Renal cortex interstitium (tissue), 11 donors: ENCODE measurements at regions not wholly inside any gene's neighbourhood (a gene's known extent, or its start where the extent isn't known, plus 50 kb on each side); places are given as distances from the start of the nearest gene placed in this dataset.
"Not testable (repeated sequence)": the region's sequence is repeated elsewhere in the genome, so short reads cannot be mapped to it uniquely, and the experiment has no call there.

Experiments used
- DNase-seq, 11 donors: peaks; one replicate each; pipeline ENCODE4 v3.0.0-alpha.2; 2013; ENCODE audit warnings: low read depth in 9 of 11, low spot score in 4 of 11; ENCODE audit errors: extremely low read depth in 1 of 11

- not testable (repeated sequence) for DNase-seq
Observed at GRCh38 chr3:20967485-20967884, 781.5 kb upstream of the SGO1 start.

DNA sequence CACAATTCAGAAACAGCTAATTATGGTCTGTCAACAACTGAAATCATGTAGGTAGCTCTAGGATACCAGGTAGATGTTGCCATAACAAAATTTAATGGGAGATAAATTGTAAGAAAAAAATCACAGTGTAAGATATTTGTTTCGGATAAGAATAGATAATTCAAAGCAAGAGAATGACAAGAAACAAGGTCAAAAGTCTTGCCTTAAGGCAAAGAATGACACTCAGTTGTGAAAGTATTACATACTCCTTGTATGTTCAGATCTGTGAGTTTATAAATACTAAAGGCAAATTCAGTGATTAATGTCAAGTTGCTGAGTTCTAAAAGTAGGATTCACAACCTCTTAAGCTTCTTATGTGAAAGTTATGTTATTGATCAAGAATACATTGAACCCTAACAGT is 772.2 kb upstream of the SGO1 start:
- no peak for DNase-seq

DNA sequence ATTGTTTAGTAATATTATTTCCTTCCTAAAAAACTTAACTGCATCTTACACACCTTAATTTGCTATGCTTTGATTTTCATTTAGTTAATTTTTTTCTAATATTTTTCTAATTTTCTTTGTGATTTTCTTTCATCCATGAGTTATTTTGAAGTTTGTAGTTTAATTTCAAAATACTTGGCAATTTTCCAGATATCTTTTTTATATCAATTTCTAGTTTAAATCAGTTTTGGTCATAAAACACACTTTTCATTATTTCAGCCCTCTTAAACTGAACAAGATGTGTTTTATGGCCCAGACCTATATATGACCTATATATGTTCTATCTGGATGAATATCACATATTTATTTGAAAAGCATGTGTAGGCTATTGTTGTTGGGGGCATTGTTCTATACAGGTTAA is 759.9 kb upstream of the SGO1 start:
- no peak for DNase-seq

- no peak for DNase-seq
Observed at GRCh38 chr3:20935791-20936190, 749.8 kb upstream of the SGO1 start.

- no peak for DNase-seq
Observed at GRCh38 chr3:20931834-20932233, 745.8 kb upstream of the SGO1 start.

DNA sequence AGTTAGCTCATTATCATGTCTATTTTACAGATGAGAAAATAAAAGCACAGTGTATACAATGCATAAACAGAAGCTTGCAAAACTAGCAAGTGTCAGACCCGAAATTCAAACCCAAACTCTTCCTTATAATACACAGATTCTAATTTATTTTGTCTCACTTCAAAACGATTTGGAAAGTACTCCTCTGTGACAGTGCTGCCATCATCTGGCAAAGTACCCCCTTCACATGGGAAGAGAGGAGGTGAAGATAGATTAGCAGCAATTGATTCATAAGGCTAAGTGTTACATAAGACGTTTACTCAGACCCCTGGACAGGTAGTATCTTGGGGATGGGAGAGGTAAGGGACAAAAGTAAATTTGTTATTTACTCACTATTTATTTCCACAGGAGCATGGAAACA is 744.0 kb upstream of the SGO1 start:
- no peak for DNase-seq

DNA sequence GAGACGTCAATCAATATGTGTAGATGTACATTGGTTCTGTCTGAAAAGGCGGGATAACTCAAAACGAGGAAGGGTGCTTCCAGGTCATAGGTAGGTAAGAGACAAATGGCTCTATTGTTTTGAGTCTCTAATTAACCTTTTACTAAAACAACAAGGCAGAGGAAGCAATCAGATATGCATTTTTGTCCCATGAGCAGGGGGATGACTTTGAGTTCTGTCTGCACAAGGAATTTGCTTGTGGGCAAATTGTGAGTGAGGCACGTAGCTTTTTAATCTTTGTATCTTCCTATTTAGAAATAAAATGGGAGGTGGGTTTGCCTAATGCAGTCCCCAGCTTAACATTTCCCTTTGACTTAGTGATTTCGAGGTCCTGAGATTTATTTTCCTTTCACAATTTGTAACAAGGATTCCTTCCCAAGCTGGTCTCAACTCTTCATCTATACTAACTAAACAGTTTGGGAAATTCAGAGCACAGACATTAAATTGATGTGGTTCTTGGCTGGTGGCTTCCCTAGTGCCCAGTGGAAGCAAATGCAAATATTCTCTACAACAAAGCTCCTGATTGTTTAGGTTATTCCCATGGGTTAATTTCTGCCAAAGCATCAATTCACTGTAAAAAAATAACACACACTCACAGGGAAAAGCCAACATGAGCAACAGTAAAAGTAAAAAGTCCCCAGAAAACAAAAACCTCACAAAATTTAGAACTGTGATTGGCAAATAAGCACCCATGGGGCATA is 738.8 kb upstream of the SGO1 start:
- DNase-seq, result no peak

DNA sequence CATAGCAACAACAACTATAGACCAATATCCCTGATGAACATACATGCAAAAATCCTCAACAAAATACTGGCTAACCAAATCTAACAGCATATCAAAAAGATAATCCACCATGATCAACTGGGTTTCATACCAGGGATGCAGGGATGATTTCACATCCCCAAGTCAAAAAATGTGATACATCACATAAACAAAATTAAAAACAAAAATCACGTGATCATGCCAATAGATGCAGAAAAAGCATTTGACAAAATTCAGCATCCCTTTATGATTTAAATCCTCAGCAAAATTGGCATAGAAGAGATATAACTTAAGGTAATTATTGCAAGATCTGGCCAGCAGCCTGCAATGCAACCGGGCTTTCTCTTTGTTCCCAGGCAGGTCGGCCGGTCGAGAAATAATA is 735.1 kb upstream of the SGO1 start:
- not testable (repeated sequence) for DNase-seq

DNA sequence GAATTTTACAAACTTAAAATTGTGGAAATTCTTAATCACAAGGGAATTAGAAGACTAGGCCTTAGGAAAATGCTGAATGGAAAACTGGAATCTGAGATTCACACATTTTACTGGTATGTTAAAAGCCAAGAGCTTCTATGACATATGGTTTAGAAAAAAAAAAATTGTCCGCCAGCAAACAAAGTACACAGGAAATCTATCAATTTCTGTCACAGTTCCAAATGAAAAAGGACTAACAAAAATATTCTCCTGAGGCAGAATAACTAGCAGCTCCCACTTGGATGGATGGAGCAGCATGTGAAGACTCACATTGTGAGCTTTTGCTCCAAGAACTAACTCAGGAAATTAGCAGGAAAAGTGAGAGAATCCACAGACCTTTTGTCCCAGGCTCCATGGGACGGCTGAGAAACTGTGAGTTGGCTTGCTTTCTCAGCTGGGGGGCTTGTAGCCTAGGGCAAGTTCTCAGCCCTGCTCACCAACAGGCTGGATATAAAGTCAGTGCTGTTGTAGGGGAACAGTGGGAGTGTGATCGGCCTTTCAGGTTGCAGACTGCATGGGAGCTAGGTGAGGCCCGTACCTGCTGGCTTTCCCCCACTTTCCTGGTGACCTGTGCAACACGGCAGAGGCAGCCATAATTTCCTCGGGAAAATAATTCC is 731.1 kb upstream of the SGO1 start:
- DNase-seq, result no peak

DNA sequence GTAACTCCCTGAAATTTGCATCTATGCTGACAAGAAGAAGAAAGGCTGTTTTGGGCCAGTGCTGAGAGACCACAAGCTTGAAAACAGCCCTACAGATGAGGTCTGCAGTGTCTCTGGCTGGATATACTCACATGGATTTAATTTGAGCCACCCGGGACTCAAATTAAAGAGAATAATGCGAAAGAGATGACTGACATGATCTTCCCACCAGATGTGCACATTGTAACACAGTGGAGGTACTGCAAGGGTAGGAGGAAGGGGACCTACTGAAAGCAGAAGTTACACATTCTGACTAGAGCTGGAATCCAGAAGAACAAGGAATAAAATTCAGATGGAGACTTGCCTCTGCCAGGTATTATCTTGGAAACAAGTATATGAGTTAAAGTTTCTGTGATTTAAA is 728.3 kb upstream of the SGO1 start:
- DNase-seq, result no peak

DNA sequence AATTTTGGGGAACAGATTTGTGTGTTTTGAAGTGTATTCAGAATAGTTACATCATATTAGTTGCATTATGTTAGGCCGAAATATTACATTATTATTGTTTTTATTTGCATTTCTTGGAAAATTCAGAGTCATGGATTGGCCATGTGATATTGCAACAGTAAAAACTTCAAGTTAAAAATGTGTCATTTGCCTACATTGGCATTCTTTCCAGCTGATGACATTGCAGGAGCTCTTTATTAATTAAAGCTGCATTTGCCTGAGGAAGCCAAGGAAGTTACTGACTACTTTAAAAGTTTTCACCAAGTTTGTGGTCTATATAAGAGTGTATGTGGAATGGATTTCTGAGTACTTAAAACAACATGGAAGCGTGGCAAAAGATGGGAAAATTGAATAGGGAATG is 726.4 kb upstream of the SGO1 start:
- DNase-seq, result no peak

DNA sequence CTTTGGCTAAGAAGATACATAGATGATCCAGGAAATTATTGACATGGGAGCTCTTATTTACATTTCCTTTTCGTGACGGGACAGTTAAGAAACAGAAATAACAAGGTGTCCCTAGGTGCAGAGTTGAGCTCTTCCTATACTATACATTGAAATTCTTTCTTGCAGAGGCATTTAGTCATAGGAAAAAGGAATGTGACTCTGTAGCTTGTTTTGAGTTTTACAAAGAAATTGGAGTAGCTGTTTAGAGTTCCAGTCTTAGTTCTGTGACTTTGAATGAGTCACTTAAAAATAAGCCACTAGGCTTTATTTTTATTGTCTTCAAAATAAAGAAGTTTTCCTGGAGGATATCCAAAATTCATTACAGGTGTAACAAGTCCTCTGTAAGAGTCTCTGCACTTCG is 723.5 kb upstream of the SGO1 start:
- no peak for DNase-seq

DNA sequence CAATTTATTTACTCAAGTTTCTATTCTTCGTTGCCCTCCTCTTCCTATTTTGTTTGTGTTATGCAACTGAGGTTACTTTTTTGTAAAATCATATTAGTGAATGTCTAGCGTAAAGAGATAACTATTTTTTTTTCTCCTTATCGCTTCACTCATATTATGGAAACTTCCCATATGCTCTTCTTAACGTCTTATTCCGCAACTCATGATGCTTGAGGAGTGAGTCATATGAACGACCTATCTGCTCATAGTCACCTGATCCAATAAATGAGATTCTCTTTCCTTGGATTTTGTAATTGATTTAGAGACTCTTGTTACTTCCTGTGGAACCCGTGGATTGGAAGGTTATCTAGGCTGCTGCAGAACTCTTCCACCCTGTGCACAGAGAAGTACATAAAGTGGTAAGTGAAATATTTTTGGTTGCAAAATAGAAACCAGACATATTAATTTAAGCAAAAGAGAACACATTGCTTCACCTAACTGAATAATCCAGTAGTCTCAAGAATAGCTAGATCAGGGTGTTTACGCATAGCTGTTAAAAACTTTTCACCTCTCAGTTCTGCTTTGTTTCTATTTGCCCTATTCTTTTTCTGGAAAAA is 719.3 kb upstream of the SGO1 start:
- DNase-seq, result no peak

GRCh38 chr3:20904671-20905070 is 718.7 kb upstream of the SGO1 start:
- no peak for DNase-seq

GRCh38 chr3:20898962-20899361 is 713.0 kb upstream of the SGO1 start:
- DNase-seq, result no peak

DNA sequence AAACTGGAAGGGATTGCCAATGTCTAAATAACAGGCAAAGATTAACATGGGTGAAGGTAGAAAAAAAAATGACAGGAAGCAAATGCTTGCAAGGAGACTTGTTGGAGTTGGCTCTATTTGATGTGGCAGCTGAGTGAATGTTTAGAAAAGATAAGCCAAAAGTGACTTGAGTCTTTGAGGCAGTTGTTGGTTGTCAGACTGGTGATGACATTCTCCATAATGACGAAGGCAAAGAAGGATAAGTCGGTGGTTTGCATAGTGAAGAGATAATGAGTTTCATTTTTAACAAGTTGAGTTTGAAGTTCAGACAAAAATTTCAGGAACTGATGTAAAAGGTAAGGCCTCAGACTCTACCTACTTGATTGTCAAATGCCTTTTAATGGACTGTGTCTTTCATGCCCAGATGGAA is 704.1 kb upstream of the SGO1 start:
- DNase-seq, result no peak

GRCh38 chr3:20878691-20879090 is 692.7 kb upstream of the SGO1 start:
- DNase-seq, result peak in 1 of 11 donors; percentile 31

DNA sequence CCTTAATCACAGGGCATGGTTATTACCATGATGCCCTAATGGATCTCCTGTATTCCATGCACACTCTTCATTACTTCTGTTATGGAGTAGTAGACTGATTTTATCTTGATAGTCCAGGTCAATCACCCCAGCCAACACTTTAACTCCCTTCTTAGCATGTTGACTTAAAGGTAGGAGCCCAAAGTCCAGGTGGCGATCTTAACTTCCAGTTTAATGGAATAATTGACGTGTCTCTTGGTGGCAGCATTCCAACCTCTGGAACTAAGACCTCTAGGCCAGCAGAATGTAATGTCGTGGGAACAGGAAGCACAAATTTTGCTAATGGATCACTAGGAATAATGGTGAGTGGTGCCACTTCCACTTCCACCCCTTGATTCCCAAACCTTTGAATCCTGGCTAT is 687.2 kb upstream of the SGO1 start:
- no peak for DNase-seq

DNA sequence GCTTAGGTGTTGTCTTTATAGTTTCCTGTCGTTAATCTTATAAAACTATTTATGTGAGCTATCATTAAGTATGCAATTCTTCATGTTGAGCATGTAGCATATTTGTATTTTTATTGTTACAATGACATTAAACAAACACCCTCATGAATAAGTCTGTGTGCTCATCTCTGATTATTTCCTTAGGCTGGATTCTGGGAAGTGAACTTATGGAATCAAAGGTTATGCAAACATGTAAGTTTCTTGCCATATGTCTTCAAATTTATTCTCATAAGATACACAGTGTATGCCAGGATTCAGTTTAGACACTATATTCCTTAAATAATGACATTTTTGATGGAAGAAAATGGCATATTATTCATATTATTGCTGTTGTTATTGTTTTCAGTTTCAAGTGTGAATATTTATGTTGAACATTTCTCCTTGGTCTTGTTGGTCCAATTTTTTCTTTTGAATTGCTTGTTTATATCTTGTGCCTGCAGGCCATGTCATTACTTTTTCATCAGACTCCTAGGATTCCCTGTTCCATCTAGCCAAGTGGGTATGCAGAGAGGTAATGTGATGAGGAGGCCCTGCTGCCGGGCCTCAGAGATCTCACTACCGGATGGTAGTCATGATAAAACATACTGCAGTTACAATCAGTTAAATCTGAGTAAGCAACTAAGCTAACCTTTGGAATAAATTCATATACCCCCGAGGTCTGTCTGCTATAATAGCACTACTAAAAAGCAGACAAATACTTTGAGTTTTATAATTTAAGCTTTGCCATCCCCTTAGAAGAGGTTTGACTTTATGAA is 684.3 kb upstream of the SGO1 start:
- DNase-seq, result no peak

DNA sequence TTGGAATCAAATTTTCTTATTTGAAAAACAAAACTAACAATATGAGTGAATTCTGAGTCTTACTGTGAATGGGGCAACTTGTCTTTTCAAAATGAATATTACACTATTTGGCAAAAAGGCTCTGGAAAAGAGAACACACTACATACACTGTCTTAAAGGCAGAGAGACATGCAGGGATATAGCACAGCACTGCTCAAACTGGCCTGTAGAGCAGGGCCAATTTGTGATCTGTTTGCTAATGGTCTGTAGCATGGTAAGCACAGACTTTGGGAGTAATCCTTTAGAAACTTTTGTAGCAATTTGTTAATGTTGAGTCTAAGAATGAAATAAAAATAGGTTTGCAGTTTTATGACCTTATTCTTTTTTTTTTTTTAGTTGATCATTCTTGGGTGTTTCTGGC is 679.8 kb upstream of the SGO1 start:
- no peak for DNase-seq
